ENCODE measurements at regions not wholly inside any gene's neighbourhood (a gene's known extent, or its start where the extent isn't known, plus 50 kb on each side); places are given as distances from the start of the nearest gene placed in this dataset.

GRCh38 chr18:76121011-76121410 lies 374.0 kb downstream of the ZNF516 start:
- DNase-seq, result no peak
- TF ChIP-seq POLR2A (IDR thresholded peaks at IDR 0.05) (no peak), CTCF (IDR thresholded peaks at IDR 0.05) (no peak)
- H3K4me3 ChIP-seq, result no peak overlapping the region
- no peaks in the 10 kb centered on the region for H3K9me3 ChIP-seq
- no peaks in the 10 kb centered on the region for H3K4me1 ChIP-seq
- no peak overlapping the region for H3K27ac ChIP-seq
- H3K36me3 ChIP-seq, result no peaks in the 10 kb centered on the region
- no peaks in the 10 kb centered on the region for H3K27me3 ChIP-seq

- H3K9me3 ChIP-seq, result no peaks in the 10 kb centered on the region
- no peaks in the 10 kb centered on the region for H3K36me3 ChIP-seq
- H3K27me3 ChIP-seq, result no peaks in the 10 kb centered on the region
- no peak for DNase-seq
- H3K4me1 ChIP-seq, result no peaks in the 10 kb centered on the region
- H3K4me3 ChIP-seq, result no peak overlapping the region
- H3K27ac ChIP-seq, result no peak overlapping the region
- TF ChIP-seq POLR2A (IDR thresholded peaks at IDR 0.05), result no peak
- no peak for TF ChIP-seq CTCF (IDR thresholded peaks at IDR 0.05)
Observed at GRCh38 chr18:76115580-76115979, 379.5 kb downstream of the ZNF516 start.

- Histone ChIP-seq H3K4me3 (no peak overlapping the region), H3K36me3 (no peaks in the 10 kb centered on the region), H3K9me3 (peaks cover 0 to 2% (median 0%) of the 10 kb centered on the region in 4 donors), H3K4me1 (no peaks in the 10 kb centered on the region), H3K27me3 (no peaks in the 10 kb centered on the region), H3K27ac (no peak overlapping the region)
- DNase-seq, result no peak
- TF ChIP-seq CTCF (IDR thresholded peaks at IDR 0.05), result no peak
- no peak for TF ChIP-seq POLR2A (IDR thresholded peaks at IDR 0.05)
Observed at GRCh38 chr18:76113101-76113500, 381.9 kb downstream of the ZNF516 start.

- TF ChIP-seq POLR2A (IDR thresholded peaks at IDR 0.05) (no peak), CTCF (IDR thresholded peaks at IDR 0.05) (no peak)
- Histone ChIP-seq H3K27ac (no peak overlapping the region), H3K9me3 (no peaks in the 10 kb centered on the region), H3K4me1 (no peaks in the 10 kb centered on the region), H3K36me3 (no peaks in the 10 kb centered on the region), H3K27me3 (no peaks in the 10 kb centered on the region), H3K4me3 (no peak overlapping the region)
- no peak for DNase-seq
Observed at GRCh38 chr18:76102626-76103025, 392.4 kb downstream of the ZNF516 start.

- H3K27me3 ChIP-seq, result no peaks in the 10 kb centered on the region
- no peaks in the 10 kb centered on the region for H3K4me1 ChIP-seq
- H3K36me3 ChIP-seq, result no peaks in the 10 kb centered on the region
- no peaks in the 10 kb centered on the region for H3K9me3 ChIP-seq
- DNase-seq, result no peak
- no peak overlapping the region for H3K4me3 ChIP-seq
- no peak overlapping the region for H3K27ac ChIP-seq
- TF ChIP-seq POLR2A (IDR thresholded peaks at IDR 0.05) (no peak), CTCF (IDR thresholded peaks at IDR 0.05) (no peak)
Observed at GRCh38 chr18:76102156-76102555, 392.9 kb downstream of the ZNF516 start.

- Histone ChIP-seq H3K4me3 (no peak overlapping the region), H3K4me1 (no peaks in the 10 kb centered on the region), H3K27me3 (no peaks in the 10 kb centered on the region), H3K9me3 (peaks cover 0 to 2% (median 0%) of the 10 kb centered on the region in 4 donors), H3K27ac (no peak overlapping the region), H3K36me3 (no peaks in the 10 kb centered on the region)
- TF ChIP-seq POLR2A (IDR thresholded peaks at IDR 0.05), result no peak
- DNase-seq, result no peak
Observed at GRCh38 chr18:76099931-76100457, 395.0 kb downstream of the ZNF516 start.
